HG03575 (cell line): ENCODE measurements at regions not wholly inside any gene's neighbourhood (a gene's known extent, or its start where the extent isn't known, plus 50 kb on each side); places are given as distances from the start of the nearest gene placed in this dataset.
"Not testable (repeated sequence)": the region's sequence is repeated elsewhere in the genome, so short reads cannot be mapped to it uniquely, and the experiment has no call there.

Source experiments
- ATAC-seq: cut with Tn5 transposase; IDR thresholded peaks from one replicate; pipeline ENCODE4 v1.9.1; 2021; ENCODE audit not compliant: unreplicated experiment, insufficient number of reproducible peaks, low FRiP score; ENCODE audit errors: extremely low read depth

DNA sequence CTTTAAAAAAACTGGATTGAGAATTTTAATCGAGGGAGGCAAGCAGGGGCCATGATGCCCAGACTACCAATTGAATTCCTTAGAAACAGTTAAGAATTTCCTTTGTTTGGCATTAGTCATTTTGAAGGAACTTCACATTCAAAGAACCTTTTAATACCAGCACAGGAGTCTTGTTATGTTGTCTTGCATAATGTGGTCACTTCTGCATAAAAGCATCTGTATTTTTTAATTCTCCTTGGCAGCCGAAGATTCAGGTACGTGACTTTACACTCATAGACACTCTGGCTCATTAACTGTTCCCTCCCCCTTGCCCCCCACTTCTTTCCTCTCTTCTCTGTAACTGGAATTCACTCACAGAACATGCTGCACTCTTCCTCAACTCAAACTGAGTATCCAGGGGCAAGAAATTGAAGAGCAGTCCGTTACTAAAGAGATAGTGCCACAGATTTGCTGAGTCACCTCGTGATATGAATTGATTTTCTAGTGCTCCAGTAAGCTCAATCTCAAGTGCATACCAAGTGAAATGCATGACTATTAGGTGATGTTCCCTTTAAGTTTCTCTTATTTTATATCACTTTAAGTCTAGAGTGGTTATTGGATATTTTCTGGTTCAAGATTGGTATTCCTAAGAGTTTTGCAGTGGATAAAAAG is 572.2 kb upstream of the SOX9 start:
- no peak for ATAC-seq

DNA sequence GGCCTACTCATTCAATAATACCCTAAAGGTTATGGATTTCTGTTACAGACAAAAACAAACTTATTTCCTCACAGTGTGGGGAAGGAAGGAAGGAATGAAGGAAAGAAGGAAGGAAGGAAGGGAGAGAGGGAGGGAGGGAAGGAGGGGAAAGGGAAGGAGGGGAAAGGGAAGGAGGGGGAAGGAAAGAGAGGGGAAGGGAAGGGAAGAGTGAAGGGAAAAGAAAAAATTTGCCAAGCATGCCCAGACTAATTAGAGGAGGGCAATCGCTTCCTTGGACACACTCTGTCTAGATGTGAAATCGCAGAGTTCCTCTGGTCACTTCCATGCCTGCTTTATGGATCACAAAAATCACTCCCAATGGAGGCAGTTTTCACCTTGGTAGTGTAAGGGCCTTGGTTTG is 570.1 kb upstream of the SOX9 start:
- no peak for ATAC-seq

DNA sequence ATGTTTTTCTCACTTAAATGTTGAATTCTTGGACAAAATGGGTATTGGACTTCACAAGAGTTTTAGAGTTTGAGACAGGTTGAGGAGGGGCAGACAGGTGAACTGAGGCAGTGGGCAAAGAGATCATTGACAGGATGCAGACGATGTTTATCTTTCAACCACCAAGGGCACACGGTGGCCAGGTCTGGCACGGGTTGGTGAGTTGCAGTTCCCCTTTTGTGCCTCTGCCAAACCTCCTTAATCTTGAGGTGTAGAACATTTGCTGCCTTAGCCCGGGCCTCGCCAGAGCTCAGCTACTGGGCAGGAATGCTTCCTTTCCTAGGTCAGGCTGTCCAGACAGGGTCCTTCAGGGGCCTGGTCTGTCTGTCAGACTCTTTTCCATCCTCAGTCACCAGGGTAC is 567.4 kb upstream of the SOX9 start:
- ATAC-seq: no peak

DNA sequence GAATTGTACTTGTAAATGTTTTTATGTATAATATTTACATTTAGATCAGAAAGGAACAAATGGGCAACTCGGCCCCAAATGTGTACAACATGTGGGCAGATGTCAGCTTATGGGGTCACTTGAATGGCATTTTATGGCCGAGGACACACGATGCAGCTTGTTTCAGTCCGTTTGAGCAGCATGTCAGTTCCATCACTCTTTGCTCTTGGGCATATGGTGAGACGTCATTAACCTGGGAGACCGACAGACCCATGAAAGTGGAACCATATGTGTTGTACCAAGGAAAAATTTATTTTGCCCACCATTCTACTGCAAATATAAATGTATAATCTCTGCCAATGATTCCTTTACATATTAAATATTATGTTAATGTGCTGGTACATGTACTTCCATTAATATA is 561.9 kb upstream of the SOX9 start:
- ATAC-seq: no peak

DNA sequence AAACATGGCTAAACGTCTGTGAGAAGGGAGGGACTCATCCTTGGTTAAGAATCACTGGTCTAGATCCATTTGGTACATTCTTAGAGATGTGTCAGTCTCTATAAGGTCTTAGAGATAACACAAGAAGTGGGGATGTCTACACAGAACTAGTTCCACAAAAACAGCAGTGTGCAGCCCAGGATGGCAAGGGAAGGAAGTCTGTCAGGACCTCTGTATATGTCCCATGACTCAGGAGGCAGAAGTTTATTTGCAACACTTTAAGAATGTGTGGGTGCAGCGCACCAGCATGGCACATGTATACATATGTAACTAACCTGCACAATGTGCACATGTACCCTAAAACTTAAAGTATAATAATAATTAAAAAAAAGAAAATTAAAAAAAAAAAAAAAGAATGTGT is 548.5 kb upstream of the SOX9 start:
- no peak for ATAC-seq

DNA sequence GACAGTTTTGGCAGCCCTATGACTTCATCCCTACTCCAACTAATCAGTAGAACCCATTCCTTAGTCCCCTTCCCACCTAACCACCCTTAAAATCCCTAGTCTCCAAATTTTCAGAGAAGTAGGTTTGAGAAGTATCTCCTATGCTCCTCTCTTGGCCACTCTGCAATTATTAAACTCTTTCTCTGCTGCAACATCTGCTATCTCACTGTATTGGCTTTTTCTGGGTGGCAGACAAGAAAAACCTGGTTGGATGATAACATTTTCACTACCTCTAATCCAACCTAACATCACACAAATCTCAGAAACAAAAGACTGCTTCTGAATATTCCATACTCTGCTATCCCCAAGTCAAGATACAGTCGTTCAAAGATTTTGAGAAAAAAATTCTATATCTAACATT is 542.4 kb upstream of the SOX9 start:
- ATAC-seq: no peak

DNA sequence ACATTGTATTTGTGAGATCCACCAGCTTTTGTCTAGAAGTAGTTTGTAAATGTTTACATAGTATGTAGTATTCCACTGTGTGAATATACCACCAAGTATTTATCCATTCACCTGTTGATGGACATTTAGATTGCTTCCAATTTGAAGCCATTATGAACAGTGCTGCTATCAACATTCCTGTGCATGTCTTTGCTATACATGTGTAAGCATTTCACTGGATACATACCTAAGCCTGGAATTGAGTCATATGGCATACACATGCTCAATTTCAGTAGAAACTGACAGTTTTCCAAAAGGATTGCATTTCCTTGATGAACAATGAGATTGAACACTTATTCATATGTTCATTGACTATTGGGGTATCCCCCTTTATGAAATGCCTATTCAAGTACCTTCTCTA is 540.6 kb upstream of the SOX9 start:
- ATAC-seq: no peak

DNA sequence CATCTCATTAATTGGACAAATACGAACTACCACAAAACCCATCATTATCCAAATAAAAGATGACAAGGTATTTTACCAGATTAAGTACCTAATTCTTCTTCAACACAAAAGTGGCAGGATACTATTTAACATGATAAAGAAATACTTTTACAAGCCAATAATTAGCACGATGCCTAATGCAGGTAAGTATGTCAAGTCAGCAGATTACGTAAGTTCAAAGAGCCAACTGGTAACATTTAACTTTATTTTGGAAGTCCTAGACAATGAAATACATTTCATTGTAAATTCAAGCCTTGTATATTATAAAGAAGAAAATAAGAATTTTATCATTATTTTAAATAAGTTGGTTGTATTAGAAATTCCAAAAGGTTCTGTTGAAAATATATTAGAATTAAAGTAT is 535.3 kb upstream of the SOX9 start:
- ATAC-seq: no peak

DNA sequence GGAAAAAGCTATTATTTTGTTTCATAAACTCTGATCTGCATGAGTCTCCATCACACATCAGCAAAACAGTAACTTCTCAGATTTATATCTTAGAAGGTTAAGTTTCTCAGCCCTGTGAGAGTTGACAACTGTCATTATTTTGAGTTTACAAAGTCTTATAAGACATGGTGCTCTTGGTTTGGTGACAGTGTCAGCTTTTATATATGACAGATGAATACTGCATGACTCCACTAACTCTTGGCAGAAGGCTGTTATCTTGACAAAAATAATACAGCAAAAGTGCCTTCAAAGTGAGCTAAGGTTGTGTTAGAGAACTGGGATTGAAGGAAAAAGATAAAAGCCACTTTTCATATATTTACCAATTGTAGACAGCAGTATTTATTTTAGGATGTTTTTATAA is 528.4 kb upstream of the SOX9 start:
- no peak for ATAC-seq

DNA sequence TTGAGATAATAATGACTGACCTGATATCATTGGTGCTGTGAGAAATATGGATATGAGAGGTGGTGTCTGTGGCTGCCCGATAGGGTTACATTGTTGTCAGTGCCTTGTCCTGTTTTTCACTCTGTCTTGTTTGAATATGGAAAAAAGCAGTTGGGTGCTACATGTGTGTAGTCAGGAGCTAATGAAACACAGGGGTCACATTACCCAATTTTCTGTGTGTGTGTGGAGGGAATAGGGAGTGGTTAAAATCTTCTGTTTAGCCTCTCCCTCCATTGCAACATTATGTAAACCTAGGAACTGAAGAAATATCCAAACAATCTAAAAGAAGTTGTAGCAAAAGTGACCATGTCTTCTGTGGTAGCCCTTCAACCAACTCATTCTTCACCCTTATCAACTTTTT is 527.7 kb upstream of the SOX9 start:
- ATAC-seq: no peak

DNA sequence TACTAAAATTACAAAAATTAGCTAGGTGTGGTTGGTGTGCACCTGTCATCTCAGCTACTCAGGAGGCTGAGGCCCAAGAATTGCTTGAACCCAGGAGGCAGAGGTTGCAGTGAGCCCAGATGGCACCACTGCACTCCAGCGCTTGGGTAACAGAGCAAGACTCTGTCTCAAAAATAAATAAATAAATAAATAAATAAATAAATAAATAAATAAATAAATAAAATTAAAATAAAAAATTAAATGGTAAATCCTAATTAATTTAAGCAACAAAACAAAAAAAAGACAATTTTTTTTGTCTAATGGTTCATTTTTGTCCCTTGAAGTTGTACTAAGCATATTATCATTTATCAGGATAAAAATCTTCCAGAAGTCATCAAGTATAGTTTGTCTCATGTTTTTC is 521.2 kb upstream of the SOX9 start:
- not testable (repeated sequence) for ATAC-seq

DNA sequence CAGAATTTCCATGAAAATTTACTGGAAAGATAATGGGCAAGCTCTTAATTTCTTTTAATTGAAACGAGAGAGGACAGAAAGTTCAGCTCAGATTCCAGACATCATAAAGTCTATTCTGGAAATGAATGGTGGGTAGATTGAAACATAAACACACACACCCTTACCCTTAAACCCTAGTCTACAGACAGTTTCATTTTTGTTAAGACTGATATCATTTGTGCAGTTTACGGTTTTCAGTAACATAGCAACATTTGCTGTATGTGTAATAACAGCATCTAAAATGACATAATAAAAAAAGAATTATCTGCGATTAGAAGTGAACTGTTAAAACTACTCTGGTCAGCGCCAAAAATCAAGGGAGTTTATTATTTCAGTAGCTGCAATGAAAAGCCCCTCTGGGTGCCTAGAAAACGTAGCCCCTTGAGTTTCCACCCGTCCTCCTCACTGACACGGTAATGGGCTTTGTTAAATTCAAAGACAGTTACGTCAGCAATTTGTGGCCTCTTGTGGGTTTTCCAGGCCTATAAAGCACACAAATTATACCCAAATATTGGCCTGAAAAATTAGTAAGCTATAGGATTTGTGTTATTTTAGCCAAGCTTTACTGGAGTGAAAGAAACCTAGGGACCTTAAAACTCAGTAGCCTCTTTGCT is 520.6 kb upstream of the SOX9 start:
- ATAC-seq: no peak

DNA sequence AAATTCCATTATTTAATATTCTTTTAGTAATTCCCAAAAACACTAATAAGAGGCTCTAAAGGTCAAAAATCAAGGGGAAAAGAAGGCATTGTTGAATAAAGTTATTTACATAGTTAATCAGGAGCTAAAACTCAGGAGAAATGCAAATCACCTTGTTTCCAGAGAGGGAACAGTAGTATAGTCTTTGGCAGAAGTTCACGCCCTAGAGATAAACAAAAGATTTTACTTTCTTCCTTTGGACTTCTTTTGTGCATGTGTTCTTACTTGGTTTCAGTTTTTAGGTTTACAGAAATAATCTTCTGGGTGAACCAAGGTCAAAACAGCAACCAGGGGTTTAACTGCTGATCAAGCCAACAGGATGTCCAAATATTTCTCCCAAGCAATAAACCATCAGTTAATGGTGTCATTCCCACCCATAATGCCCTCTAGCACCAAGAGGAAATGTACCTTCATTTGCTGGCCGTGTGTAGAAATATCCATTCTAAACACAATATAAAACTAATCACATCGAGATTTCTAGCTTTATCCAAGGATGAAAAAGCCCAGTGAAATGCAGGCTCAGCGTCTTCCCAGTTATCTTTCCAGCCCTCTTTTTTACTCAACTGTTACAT is 518.8 kb upstream of the SOX9 start:
- ATAC-seq: no peak

DNA sequence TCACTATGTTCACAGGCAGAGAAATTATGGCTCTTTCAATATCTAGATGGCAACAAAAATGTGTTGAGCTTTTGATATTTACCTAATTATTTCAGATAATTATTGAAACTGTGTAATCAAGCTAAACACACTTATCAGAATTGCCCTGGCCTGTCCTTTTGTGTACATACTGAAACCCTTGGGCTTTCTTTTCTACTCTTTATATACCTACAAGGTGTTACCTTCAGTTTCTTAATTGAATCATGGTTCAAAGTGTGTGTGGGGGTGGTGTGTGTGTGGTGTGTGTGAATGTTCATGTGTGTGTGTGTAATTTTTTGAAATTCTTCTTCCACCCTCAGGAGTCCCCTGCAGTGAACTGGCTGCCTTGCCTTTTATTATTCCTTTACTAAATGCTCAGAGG is 506.8 kb upstream of the SOX9 start:
- no peak for ATAC-seq

DNA sequence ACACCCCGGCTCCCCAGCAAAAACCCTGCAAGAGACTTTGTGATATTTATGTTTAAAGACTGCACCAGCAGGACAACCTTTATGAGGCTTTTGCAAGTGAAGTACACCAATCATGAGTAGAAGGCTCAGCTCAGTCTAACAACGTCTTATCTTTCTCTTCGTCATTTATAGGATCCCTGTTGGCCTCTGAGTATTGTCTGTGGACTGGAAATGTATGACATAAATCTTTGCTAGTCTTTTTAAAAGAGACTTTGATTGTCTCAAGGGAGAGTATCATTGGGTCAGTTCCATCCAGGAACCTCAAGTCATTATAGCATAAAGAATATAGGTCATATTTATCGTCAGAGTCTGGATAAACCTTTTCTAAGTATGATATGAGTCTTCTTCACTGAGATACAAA is 505.0 kb upstream of the SOX9 start:
- no peak for ATAC-seq

DNA sequence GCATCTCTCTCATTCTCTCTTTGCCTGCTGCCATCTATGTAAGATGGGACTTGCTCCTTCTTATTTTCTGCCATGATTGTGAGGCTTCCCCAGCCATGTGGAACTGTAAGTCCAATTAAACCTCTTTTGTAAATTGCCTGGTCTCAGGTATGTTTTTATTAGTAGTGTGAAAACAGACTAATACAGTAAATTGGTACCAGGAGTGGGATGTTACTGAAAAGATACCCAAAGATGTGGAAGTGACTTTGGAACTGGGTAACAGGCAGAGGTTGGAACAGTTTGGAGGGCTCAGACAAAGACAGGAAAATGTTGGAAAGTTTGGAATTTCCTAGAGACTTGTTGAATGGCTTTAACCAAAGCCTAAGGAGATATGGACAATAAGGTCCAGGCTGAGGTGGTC is 503.1 kb upstream of the SOX9 start:
- not testable (repeated sequence) for ATAC-seq

DNA sequence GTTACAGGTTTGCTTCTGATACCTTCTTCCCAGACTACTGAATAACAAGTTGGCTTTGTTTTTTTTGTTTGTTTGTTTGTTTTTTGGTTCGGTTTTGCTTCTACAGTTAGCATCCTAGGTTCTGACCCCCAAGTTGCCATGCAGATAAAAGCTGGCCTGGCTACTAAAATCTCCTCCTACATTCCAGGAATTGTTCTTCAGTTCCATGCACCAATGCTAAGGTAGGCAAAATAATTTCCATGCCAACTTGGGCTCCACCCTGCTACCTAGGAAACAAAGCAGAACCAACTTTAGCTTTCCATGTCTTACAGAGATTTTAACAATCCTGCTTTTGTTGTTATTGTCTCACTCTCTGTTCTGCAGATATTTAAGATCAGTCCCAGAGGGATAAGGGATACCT is 495.5 kb upstream of the SOX9 start:
- ATAC-seq: no peak

DNA sequence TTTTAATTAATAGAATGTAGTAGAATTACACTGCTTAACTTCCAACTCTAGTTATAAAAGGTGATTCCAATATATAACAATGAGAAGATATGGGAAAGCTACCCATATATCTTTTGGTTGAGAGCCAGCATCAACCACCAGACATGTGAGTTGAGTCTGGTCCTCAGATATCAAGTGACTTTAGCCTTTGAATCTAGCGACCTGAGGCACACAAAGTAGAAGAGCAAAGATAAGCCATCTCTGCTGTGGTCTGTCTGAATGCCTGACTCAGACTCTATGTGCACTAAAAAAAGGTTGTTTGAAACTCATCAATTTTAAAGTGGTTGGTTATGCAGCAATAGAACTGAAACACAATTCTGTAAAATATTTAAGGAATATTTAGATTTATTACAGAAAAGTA is 492.5 kb upstream of the SOX9 start:
- no peak for ATAC-seq

DNA sequence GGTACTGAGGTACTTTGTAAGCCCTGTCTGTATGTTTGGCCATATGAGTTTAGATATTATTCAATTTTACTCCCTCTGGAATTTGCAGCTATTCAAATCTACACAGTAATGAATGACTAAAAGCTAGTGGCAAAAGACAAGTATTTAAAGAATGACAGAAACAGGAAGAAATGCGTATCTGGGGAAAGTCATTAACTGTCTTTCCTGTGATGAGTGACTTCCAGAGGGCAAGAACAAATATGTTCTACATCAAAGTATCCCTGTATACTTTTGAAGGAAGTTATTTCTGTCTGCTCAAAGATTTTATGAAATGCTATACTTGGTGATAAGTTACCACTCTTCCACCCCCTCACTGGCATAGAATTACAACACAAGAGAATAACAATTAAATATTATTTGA is 489.3 kb upstream of the SOX9 start:
- ATAC-seq: no peak

DNA sequence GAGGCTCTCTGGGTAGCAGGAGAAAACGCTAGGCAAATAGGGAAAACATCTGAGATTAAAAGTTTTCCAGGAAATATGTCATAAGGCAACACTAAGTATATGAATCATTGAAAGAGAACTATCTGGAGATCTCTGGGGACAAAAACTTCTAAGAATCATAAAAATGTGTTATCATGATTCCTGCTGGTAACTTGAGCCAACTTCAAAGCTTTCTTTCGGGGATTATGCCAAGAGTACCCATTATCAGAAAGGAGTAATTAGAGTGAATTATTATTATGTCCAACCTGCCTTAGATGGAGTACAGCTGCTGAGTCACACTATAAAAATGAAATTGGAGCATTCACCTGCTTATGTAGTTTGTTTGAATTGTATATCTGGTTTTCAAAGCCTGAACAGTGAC is 488.5 kb upstream of the SOX9 start:
- ATAC-seq: no peak

DNA sequence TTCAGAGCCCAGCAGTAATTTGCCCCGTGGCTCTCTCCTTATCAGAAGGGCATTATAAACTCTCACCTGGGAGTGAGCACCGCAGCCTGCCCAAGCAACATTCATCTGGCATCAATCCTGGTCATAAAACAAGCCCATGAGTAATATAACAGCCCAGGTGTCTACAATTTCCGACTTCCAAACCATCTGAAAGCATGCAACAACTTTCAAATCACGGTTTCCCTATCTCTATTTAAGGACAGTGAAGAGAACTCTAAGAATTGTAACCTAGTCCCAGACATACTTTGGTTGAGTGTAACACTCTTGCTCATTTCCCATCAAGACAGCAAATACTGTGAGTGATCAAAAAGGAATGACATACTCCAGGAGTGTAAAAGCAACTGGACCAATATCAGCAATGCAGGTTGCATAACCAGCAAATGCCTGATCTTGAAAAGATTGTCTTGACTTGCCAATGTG is 487.4 kb upstream of the SOX9 start:
- no peak for ATAC-seq
